SK-N-SH (cell line): ENCODE measurements at regions not wholly inside any gene's neighbourhood (a gene's known extent, or its start where the extent isn't known, plus 50 kb on each side); places are given as distances from the start of the nearest gene placed in this dataset.

Source experiments
- CTCF ChIA-PET: fragments of 300-600, 350-600 bp; formaldehyde crosslinking; extraction: SDS; loops from one replicate; lab custom pipeline; 2021; lab: Yijun Ruan, JAX
- POLR2A ChIA-PET: fragments of 350-600 bp; sonication (Branson Sonifier 250); formaldehyde crosslinking; extraction: SDS; loops from one replicate; lab custom pipeline; 2020; ENCODE audit warnings: antibody characterized with exemption, inconsistent platforms; lab: Yijun Ruan, JAX
- DNase-seq: peaks from one replicate; pipeline ENCODE4 v3.0.0; 2012
- H2AFZ ChIP-seq: fragments of 200-600 bp; sonication (generic); 2 replicates; pipeline ENCODE4 v1.8.1; 2016; ENCODE audit warnings: antibody characterized with exemption, mild to moderate bottlenecking, low read depth
- H3F3A ChIP-seq: fragments of 200-600 bp; sonication (generic); replicated peaks from 2 replicates; pipeline ENCODE3; 2016; ENCODE audit warnings: antibody characterized with exemption, mild to moderate bottlenecking; ENCODE audit not compliant: insufficient read depth
- H3K27ac ChIP-seq, 2 experiments: fragments of 200-500 bp in 1 of 2; fragments of 200-600 bp in 1 of 2; sonication (Bioruptor generic) in 1 of 2; sonication (generic), shearing (Covaris generic) in 1 of 2; 2 replicates each; pipeline versions ENCODE4 v1.5.1 to v1.6.1; 2014 to 2016; ENCODE audit warnings: low read depth in 2 of 2, inconsistent platforms in 1 of 2, low read length in 1 of 2, mild to moderate bottlenecking in 1 of 2, mixed read lengths in 1 of 2
- H3K27me3 ChIP-seq: fragments of 200-600 bp; sonication (generic), shearing (Covaris generic); 2 replicates; pipeline ENCODE4 v1.6.1; 2016; ENCODE audit warnings: mixed run types; ENCODE audit not compliant: insufficient read depth
- H3K36me3 ChIP-seq, 2 experiments: fragments of 200-500 bp in 1 of 2; fragments of 200-600 bp in 1 of 2; sonication (Bioruptor generic) in 1 of 2; sonication (generic) in 1 of 2; replicated peaks in 1 of 2; 2 replicates each; pipeline versions ENCODE3 to v1.5.1; 2014 to 2016; ENCODE audit warnings: low read length in 1 of 2, mild to moderate bottlenecking in 1 of 2; ENCODE audit not compliant: insufficient read depth in 2 of 2, control insufficient read depth in 1 of 2
- H3K4me1 ChIP-seq, 2 experiments: fragments of 200-500 bp in 1 of 2; fragments of 200-600 bp in 1 of 2; sonication (Bioruptor generic) in 1 of 2; sonication (generic), shearing (Covaris generic) in 1 of 2; 2 replicates each; pipeline versions ENCODE4 v1.5.1 to v1.6.1; 2014 to 2016; ENCODE audit warnings: low read depth in 1 of 2, low read length in 1 of 2, mixed run types in 1 of 2; ENCODE audit not compliant: insufficient read depth in 2 of 2, control insufficient read depth in 1 of 2
- H3K4me2 ChIP-seq: fragments of 200-600 bp; sonication (generic), shearing (Covaris generic); 2 replicates; pipeline ENCODE4 v1.6.1; 2017; ENCODE audit warnings: mixed run types
- H3K4me3 ChIP-seq, 2 experiments: fragments of 200-500 bp in 1 of 2; fragments of 200-600 bp in 1 of 2; sonication (Bioruptor generic) in 1 of 2; sonication (generic), shearing (Covaris generic) in 1 of 2; 2 replicates each; pipeline versions ENCODE4 v1.5.1 to v1.8.1; 2014 to 2016; ENCODE audit warnings: low read depth in 2 of 2, inconsistent platforms in 1 of 2, low read length in 1 of 2, mild to moderate bottlenecking in 1 of 2, mixed read lengths in 1 of 2, moderate library complexity in 1 of 2
- H3K79me2 ChIP-seq: fragments of 200-600 bp; sonication (generic); 2 replicates; pipeline ENCODE4 v1.8.1; 2017; ENCODE audit warnings: mild to moderate bottlenecking; ENCODE audit not compliant: insufficient read depth
- H3K9ac ChIP-seq: fragments of 200-600 bp; sonication (generic); 2 replicates; pipeline ENCODE4 v1.6.1; 2017; ENCODE audit warnings: mixed run types
- H3K9me2 ChIP-seq: fragments of 200-600 bp; sonication (generic); 2 replicates; pipeline ENCODE4 v1.6.1; 2017; ENCODE audit warnings: mixed run types
- H3K9me3 ChIP-seq: fragments of 200-600 bp; sonication (generic); 2 replicates; pipeline ENCODE4 v1.6.1; 2017; ENCODE audit warnings: mixed run types, mild to moderate bottlenecking, moderate library complexity
- H4K20me1 ChIP-seq: fragments of 200-600 bp; sonication (generic); 2 replicates; pipeline ENCODE4 v1.6.1; 2017; ENCODE audit warnings: mild to moderate bottlenecking, mixed run types; ENCODE audit not compliant: insufficient read depth
- GATA2 ChIP-seq: sonication (generic); formaldehyde crosslinking; IDR thresholded peaks from 2 replicates; pipeline ENCODE4 v1.5.0; 2020; ENCODE audit warnings: mild to moderate bottlenecking, missing genetic modification reagents
- IRF3 ChIP-seq: fragments of 150-350 bp; IDR thresholded peaks from 2 replicates; pipeline ENCODE4 v1.6.1; 2016; ENCODE audit warnings: mild to moderate bottlenecking, low read depth, low read length
- JUND ChIP-seq: IDR thresholded peaks from 2 replicates; pipeline ENCODE4 v1.4.0; 2012
- MXI1 ChIP-seq: IDR thresholded peaks from 2 replicates; pipeline ENCODE4 v1.6.1; 2012; ENCODE audit warnings: mild to moderate bottlenecking, low read depth, low read length, improper control_type of control experiment
- NRF1 ChIP-seq: IDR thresholded peaks from 2 replicates; pipeline ENCODE4 v1.6.1; 2012; ENCODE audit warnings: low read depth, mild to moderate bottlenecking, low read length
- PBX3 ChIP-seq: IDR thresholded peaks from 2 replicates; pipeline ENCODE4; 2012
- RAD21 ChIP-seq: IDR thresholded peaks from 2 replicates; pipeline ENCODE4 v1.6.1; 2012; ENCODE audit warnings: mild to moderate bottlenecking, low read length
- REST ChIP-seq: IDR thresholded peaks from 2 replicates; pipeline ENCODE4 v1.6.1; 2012; ENCODE audit warnings: mild to moderate bottlenecking, low read depth, low read length, moderate library complexity
- SIN3A ChIP-seq: IDR thresholded peaks from 2 replicates; pipeline ENCODE4 v1.6.1; 2012; ENCODE audit warnings: low read depth, mild to moderate bottlenecking, low read length, moderate library complexity, borderline replicate concordance
- SMC3 ChIP-seq: IDR thresholded peaks from 2 replicates; pipeline ENCODE4 v1.6.1; 2012; ENCODE audit warnings: low read depth, low read length, improper control_type of control experiment
- TAF1 ChIP-seq: IDR thresholded peaks from 2 replicates; pipeline ENCODE4 v1.6.1; 2012; ENCODE audit warnings: low read depth, mild to moderate bottlenecking, low read length, moderate library complexity, borderline replicate concordance
- TEAD4 ChIP-seq: IDR thresholded peaks from 2 replicates; pipeline ENCODE4 v1.4.0; 2012; ENCODE audit warnings: mild to moderate bottlenecking, borderline replicate concordance; ENCODE audit not compliant: insufficient read depth
- USF2 ChIP-seq: fragments of 150-350 bp; IDR thresholded peaks from 2 replicates; pipeline ENCODE4 v1.6.1; 2017; ENCODE audit warnings: antibody characterized with exemption, low read length, low read depth, borderline replicate concordance
- ZBTB33 ChIP-seq: IDR thresholded peaks from 2 replicates; pipeline ENCODE4 v1.4.0; 2012; ENCODE audit warnings: low read depth, borderline replicate concordance
- WGBS: methylation state at CpG from one replicate; pipeline ENCODE4 v1.1.6; 2017; ENCODE audit warnings: low lambda C conversion rate; 5-methylcytosine and 5-hydroxymethylcytosine counted together
- TF ChIP-seq, protein P1 (sequence below): IDR thresholded peaks from 2 replicates; pipeline ENCODE4 v1.4.0; 2012; ENCODE audit warnings: low read depth

DNA sequence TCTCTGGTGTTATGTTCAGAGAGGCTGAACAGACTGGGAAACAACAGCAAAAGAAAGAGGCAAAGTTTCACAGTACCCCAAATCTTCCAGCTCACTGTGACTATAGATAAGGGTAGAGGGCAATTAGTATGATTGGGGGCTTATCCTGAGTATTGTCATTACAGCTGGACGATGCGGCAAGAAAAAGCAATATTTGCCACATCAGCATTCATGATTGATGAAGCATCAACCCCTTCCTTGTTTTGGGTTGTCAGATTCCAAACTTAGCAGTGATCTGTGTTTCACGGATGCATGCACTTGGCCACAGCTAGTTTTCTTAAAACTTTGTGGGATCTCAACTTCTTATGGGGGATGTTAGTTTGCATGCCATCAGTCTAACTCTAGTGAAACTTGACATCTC, 348.8 kb upstream of the SLITRK5 start:
- CTCF ChIA-PET, result no interaction called here
- TF ChIP-seq, protein P1, sequence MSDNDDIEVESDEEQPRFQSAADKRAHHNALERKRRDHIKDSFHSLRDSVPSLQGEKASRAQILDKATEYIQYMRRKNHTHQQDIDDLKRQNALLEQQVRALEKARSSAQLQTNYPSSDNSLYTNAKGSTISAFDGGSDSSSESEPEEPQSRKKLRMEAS, result no peak
- TF ChIP-seq ZBTB33 (no peak), IRF3 (no peak)
- H3K9me2 ChIP-seq, result no peaks in the 10 kb centered on the region
- H3K79me2 ChIP-seq, result no peaks in the 10 kb centered on the region
- no peaks in the 10 kb centered on the region for H3K36me3 ChIP-seq
- no peaks in the 10 kb centered on the region for H3K27me3 ChIP-seq
- no peak overlapping the region for H3K27ac ChIP-seq
- no peak overlapping the region for H3K4me2 ChIP-seq
- no peaks in the 10 kb centered on the region for H4K20me1 ChIP-seq
- no peak overlapping the region for H2AFZ ChIP-seq
- no peak for DNase-seq
- H3F3A ChIP-seq, result no peaks in the 10 kb centered on the region
- H3K9ac ChIP-seq, result no peak overlapping the region
- POLR2A ChIA-PET, result no interaction called here
- no peaks in the 10 kb centered on the region for H3K4me1 ChIP-seq
- 22% methylated on average over 3 of the region's 3 CpGs for WGBS
- H3K4me3 ChIP-seq, result no peak overlapping the region
- H3K9me3 ChIP-seq, result no peaks in the 10 kb centered on the region; the same call in 1 of the 2 replicates

DNA sequence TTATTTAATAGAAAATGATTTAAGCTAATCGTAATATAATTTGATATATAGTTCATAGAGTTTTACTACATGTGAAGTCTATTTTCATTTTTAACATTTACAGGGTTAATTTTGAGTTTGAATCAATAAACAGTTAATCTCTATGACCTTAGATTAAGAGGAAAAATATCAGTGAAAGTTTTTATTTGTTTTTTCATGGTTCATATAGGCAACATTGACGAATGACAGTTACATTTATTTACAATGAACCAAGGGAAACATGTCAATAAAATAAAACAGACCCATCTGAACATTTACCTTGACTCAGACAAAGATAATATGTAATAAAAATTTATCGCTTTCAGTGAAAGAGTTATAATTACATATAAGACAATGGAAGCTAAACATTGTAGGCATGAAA, 346.6 kb upstream of the SLITRK5 start:
- H3K36me3 ChIP-seq, result no peaks in the 10 kb centered on the region
- no peak overlapping the region for H3K4me3 ChIP-seq
- H3F3A ChIP-seq, result no peaks in the 10 kb centered on the region
- CTCF ChIA-PET, result no interaction called here
- no peak overlapping the region for H3K27ac ChIP-seq
- no peak overlapping the region for H3K4me2 ChIP-seq
- POLR2A ChIA-PET, result no interaction called here
- no peak overlapping the region for H2AFZ ChIP-seq
- H3K9ac ChIP-seq, result no peak overlapping the region
- H3K27me3 ChIP-seq, result no peaks in the 10 kb centered on the region
- H4K20me1 ChIP-seq, result no peaks in the 10 kb centered on the region
- no peak for DNase-seq
- no peaks in the 10 kb centered on the region for H3K9me2 ChIP-seq
- 41% methylated on average over 3 of the region's 3 CpGs for WGBS
- H3K4me1 ChIP-seq, result no peaks in the 10 kb centered on the region
- no peaks in the 10 kb centered on the region for H3K79me2 ChIP-seq
- no peaks in the 10 kb centered on the region; the same call in 1 of the 2 replicates for H3K9me3 ChIP-seq
- no peak for TF ChIP-seq PBX3
- no peak for TF ChIP-seq GATA2 (CRISPR knock-in tag)
- TF ChIP-seq ZBTB33, result no peak
- no peak for TF ChIP-seq SMC3
- TF ChIP-seq JUND, result no peak
- no peak for TF ChIP-seq MXI1
- no peak for TF ChIP-seq NRF1
- TF ChIP-seq RAD21, result no peak
- TF ChIP-seq, protein P1, result no peak
- TF ChIP-seq REST, result no peak
- TF ChIP-seq SIN3A, result no peak
- no peak for TF ChIP-seq TEAD4
- TF ChIP-seq USF2, result no peak
- TF ChIP-seq TAF1, result no peak
